ENCODE measurements at regions not wholly inside any gene's neighbourhood (a gene's known extent, or its start where the extent isn't known, plus 50 kb on each side); places are given as distances from the start of the nearest gene placed in this dataset.
"Not testable (repeated sequence)": the region's sequence is repeated elsewhere in the genome, so short reads cannot be mapped to it uniquely, and the experiment has no call there.

DNA sequence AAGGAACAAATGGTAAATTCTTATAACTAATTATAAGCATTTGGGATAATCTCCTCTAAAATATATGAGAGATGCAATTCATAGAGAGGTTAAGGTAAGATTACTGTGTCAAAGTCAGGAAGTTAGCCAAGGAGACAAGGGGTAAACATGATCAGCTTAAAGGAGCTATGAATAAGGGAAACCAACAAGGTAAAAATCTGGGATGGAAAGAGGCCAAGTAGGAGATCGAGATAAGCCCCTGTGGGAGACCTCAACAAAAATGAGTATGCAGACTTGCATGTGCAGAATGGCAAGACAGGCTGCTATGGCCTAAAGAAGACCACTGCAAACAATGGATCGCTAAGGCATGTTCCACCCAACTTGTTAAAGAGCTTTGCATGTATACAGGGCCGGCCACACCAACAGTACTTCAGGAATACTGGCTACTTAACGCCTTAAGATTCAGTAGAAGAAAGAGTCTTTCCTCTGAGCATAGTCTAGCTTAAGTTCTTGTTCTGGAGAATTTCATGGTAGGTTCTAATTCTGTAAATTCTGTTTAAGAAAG, 738.6 kb downstream of the GALC start:
- no peak for DNase-seq (ENCODE audit: extremely low spot score)
- Histone ChIP-seq H3K4me1 (ENCODE audit: insufficient read depth) (no peaks in the 10 kb centered on the region), H3K27ac (ENCODE audit: low read depth) (no peak overlapping the region), H3K4me3 (ENCODE audit: low read depth, low read length) (no peak overlapping the region), H3K36me3 (ENCODE audit: insufficient read depth) (no peaks in the 10 kb centered on the region)
- 66% methylated on average over 4 of the region's 4 CpGs for WGBS

DNA sequence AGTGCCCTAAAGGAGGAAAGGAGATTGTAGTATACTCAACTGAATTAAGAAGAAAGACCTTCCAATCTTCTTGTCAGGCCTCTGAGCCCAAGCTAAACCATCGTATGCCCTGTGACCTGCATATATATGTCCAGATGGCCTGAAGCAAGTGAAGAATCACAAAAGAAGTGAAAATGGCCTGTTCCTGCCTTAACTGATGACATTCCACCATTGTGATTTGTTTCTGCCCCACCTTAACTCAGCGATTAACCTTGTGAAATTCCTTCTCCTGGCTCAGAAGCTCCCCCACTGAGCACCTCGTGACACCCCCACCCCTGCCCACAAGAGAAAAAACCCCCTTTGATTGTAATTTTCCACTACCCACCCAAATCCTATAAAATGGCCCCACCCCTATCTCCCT, 739.2 kb downstream of the GALC start:
- WGBS = 74% methylated on average over 3 of the region's 3 CpGs
- not testable (repeated sequence) for H3K27ac ChIP-seq (ENCODE audit: low read depth); H3K36me3 ChIP-seq (ENCODE audit: insufficient read depth); H3K4me3 ChIP-seq (ENCODE audit: low read depth, low read length); DNase-seq (ENCODE audit: extremely low spot score); H3K4me1 ChIP-seq (ENCODE audit: insufficient read depth)

DNA sequence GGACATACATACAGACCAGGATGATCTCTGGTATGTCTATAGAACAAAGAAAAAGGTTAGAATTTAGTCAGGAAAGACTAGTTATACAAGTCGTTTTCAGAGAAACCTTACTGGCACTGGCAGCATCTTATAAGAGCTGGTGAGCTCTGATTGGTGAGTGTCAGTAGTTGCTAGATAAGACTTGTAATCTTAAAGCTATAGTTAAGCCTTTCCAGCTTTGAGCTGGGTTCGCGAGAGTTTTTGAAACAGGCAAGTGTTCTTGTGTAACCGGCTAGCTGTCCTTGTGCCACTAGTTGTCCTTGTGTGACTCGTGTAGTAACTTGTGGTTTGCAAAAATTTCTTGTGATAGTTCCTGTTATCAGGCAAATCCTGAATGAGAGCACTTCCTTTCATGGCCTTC, 740.9 kb downstream of the GALC start:
- Histone ChIP-seq H3K27ac (ENCODE audit: low read depth) (no peak overlapping the region), H3K4me1 (ENCODE audit: insufficient read depth) (no peaks in the 10 kb centered on the region)
- 75% methylated on average over 5 of the region's 5 CpGs for WGBS

DNA sequence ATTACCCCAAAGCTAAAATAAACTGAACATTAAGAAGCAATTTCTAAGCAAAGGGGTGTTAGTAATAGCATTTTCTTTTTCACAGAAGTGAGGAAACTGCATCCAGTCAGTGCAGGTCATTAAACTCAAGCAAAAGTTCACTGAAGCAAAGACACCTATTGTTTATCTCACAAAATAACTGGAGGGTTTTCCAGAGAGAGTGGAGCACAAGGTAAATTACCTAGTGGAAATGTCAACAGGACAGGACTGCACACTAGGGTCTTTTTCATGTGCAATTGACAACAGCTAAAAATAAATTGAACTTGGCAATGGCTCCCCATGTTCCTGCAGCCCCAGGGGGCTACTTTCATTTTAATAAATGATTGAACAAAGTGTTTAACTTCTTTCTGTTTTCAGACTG, 742.0 kb downstream of the GALC start:
- DNase-seq (ENCODE audit: extremely low spot score) = no peak
- H3K4me3 ChIP-seq (ENCODE audit: low read depth, low read length) = no peak overlapping the region
- H3K36me3 ChIP-seq (ENCODE audit: insufficient read depth) = no peaks in the 10 kb centered on the region
- no peak overlapping the region for H3K27ac ChIP-seq (ENCODE audit: low read depth)
- H3K4me1 ChIP-seq (ENCODE audit: insufficient read depth) = no peaks in the 10 kb centered on the region

More for the DNA sequence above, 740.9 kb downstream of the GALC start:
- Histone ChIP-seq H3K4me3 (ENCODE audit: low read depth, low read length) (no peak overlapping the region), H3K36me3 (ENCODE audit: insufficient read depth) (no peaks in the 10 kb centered on the region)
- no peak for DNase-seq (ENCODE audit: extremely low spot score)

DNA sequence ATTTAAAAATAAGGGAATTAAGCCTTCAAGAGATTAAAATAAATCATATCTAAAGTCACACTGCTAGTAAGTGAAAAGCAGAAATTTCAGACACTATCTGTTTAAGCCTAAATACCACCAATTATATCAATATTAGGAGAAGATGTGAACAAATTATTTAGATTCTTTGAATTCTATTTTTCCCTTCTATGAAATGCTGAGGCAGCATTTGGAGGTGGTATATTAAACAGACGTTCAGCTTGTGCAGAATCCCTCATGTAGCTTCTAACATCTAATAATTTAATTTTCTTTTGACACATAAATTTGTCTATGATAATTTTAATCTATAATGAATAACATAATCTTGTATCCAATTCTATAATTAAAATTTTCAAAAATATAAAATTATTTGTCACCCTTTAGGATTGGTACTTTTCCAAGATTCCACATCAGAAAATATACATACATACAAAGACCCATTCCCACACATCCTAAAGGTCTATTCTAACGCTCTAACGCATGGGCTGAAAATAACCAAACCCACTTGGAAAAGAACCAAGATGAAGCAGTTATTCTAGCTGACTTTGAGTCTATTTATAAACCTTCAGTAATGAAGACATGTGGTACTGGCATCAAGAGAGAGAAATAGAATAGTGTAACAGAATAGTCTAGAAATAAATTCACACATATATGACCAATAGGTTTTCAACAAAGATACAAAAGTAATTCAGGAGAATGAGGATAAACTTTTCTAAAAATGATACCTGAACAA, 751.8 kb downstream of the GALC start:
- Histone ChIP-seq H3K4me1 (ENCODE audit: insufficient read depth) (no peaks in the 10 kb centered on the region), H3K36me3 (ENCODE audit: insufficient read depth) (no peaks in the 10 kb centered on the region), H3K4me3 (ENCODE audit: low read depth, low read length) (no peak overlapping the region), H3K27ac (ENCODE audit: low read depth) (no peak overlapping the region)
- DNase-seq (ENCODE audit: extremely low spot score) = no peak
- 53% methylated on average over 3 of the region's 3 CpGs for WGBS

DNA sequence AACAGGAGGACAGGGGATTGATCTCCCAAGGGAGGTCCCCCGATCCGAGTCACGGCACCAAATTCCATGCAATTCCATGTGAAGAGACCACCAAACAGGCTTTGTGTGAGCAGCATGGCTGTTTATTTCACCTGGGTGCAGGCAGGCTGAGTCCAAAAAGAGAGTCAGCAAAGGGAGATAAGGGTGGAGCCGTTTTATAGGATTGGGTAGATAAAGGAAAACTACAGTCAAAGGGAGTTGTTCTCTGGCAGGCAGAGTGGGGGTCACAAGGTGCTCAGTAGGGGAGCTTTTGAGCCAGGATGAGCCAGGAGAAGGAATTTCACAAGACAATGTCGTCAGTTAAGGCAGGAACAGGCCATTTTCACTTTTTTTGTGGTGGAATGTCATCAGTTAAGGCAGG, 752.7 kb downstream of the GALC start:
- not testable (repeated sequence) for H3K4me3 ChIP-seq (ENCODE audit: low read depth, low read length); H3K27ac ChIP-seq (ENCODE audit: low read depth); DNase-seq (ENCODE audit: extremely low spot score); H3K4me1 ChIP-seq (ENCODE audit: insufficient read depth); H3K36me3 ChIP-seq (ENCODE audit: insufficient read depth)
- WGBS = 65% methylated on average over 5 of the region's 5 CpGs

DNA sequence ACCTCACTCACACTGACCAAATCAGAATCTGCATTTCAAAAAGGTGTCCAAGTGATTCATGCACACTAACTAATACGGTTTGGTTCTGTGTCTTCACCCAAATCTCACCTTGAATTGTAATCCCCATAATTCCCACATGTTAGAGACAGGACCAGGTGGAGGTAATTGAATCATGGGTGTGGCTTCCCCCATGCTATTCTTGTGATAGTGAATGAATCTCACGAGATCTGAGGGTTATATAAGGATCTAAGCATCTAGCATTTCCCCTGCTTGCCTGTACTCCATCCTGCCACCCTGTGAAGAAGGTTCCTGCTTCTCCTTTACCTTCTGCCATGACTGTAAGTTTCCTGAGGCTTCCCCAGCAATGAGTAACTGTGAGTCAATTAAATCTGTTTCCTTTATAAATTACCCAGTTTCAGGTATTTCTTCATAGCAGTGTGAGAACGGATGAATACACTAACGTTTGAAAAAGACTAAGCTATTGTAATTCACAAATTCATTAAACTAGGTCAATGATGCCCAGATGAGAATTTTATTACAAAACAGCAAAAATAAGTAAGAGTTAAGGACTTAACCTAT, 759.1 kb downstream of the GALC start:
- no peak overlapping the region for H3K4me3 ChIP-seq (ENCODE audit: low read depth, low read length)
- no peak overlapping the region for H3K27ac ChIP-seq (ENCODE audit: low read depth)
- 78% methylated on average over 4 of the region's 4 CpGs for WGBS
- H3K36me3 ChIP-seq (ENCODE audit: insufficient read depth) = no peaks in the 10 kb centered on the region
- no peak for DNase-seq (ENCODE audit: extremely low spot score)
- no peaks in the 10 kb centered on the region for H3K4me1 ChIP-seq (ENCODE audit: insufficient read depth)

DNA sequence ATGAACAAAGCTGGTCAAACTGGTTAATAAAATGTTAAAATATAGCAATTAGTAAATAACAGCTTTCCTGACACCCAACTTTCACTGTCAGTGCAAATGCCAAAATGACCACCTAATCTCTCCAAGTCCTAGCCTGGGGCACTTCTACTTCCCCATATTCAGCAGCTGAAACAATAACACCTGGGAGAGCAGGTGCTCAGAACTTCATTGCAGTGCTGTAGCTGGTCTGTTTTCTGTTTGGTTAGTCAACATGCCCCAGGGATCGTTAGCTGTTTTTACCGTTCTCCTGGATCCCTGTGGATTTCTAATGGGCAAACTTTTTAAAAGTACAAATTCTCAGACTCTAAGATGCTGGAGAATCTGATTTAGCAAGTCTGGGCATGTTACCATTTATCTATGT, 759.7 kb downstream of the GALC start:
- H3K27ac ChIP-seq (ENCODE audit: low read depth) = no peak overlapping the region
- WGBS = 69% methylated on average over 2 of the region's 2 CpGs
- no peak overlapping the region for H3K4me3 ChIP-seq (ENCODE audit: low read depth, low read length)
- no peaks in the 10 kb centered on the region for H3K4me1 ChIP-seq (ENCODE audit: insufficient read depth)
- DNase-seq (ENCODE audit: extremely low spot score) = no peak
- H3K36me3 ChIP-seq (ENCODE audit: insufficient read depth) = no peaks in the 10 kb centered on the region

DNA sequence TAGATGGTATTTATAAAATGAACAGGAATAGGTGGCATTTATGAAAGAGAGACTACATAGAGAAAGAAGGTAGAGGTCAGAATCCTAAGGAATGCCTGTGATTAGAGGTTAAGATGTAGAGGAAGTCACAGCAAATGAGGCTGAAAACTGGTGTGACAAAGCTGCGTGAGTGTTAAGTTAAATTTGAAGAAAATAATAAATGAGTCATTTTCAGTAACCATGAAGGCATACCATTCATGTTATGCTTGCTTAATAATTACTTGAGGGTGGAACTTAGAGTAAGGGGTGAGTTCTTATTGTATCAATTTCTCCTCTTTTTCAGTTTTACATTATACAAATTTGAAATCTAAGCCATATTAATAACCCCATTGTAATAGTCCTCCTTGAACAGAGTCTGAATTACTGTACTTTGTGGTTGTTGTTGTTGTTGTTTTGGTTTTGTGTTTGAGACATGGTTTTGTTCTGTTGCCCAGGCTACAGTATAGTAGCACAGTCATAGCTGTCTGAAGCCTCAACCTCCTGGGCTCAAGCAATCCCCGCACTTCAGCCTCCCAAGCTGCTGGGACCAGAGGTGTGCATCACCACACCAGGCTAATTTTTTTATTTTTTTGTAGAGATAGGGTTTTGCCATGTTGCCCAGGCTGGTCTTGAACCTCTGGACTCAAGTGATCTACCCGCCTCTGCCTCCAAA, 761.5 kb downstream of the GALC start:
- Histone ChIP-seq H3K27ac (ENCODE audit: low read depth) (no peak overlapping the region), H3K36me3 (ENCODE audit: insufficient read depth) (no peaks in the 10 kb centered on the region), H3K4me1 (ENCODE audit: insufficient read depth) (no peaks in the 10 kb centered on the region), H3K4me3 (ENCODE audit: low read depth, low read length) (no peak overlapping the region)
- WGBS = 96% methylated on average over 3 of the region's 3 CpGs
- no peak for DNase-seq (ENCODE audit: extremely low spot score)

DNA sequence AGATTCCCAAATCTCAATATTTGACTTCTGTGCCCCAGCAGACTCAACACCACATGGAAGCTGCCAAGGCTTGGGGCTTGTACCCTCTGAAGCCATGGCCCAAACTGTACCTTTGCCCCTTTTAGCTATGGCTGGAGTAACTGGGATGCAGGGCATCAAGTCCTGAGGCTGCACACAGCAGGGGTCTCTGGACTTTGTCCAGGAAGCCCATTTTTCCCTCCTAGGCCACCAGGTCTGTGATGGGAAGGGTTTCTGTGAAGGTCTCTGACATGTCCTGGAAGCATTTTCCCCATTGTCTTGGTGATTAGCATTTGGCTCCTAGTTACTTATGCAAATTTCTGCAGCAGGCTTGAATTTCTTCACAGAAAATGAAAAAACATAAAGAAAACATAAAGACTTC, 762.3 kb downstream of the GALC start:
- Histone ChIP-seq H3K4me3 (ENCODE audit: low read depth, low read length) (no peak overlapping the region), H3K4me1 (ENCODE audit: insufficient read depth) (no peaks in the 10 kb centered on the region), H3K36me3 (ENCODE audit: insufficient read depth) (no peaks in the 10 kb centered on the region), H3K27ac (ENCODE audit: low read depth) (no peak overlapping the region)
- DNase-seq (ENCODE audit: extremely low spot score) = no peak

DNA sequence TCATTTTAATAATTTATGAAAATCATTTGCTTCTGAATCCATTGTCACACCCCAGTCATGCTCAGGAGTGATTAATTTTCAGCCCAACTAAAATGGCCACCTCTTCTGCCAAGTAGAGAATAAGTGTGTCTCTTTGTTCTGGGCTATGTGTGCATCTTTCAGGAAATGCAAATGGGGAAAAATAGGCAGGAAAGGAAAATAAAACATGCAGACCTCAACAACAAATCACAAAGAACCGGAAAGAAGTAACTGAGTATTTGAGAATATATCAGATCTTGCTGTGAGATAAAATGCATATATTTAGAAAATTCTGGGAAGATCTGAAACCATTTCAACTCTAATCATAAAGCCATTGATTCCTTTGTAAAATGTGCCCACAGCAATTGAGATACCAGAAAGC, 763.9 kb downstream of the GALC start:
- H3K27ac ChIP-seq (ENCODE audit: low read depth) = no peak overlapping the region
- DNase-seq (ENCODE audit: extremely low spot score) = no peak

DNA sequence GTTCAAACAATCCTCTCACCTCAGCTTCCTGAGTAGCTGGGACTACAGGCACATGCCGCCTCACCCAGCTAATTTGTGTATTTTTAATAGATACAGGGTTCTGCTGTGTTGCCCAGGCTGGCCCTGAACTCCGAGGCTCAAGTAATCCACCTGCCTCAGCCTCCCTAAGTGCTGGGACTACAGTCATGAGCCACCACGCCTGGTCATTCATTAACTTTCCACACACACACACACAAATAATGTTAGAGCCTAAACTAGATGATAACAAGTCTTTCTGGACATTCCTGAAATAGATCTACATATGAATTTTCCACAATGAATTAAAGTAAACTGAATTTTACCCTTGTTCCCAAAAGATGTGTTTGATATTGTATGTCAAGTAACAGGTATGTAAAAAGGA, 776.0 kb downstream of the GALC start:
- DNase-seq (ENCODE audit: extremely low spot score) = no peak
- no peaks in the 10 kb centered on the region for H3K4me1 ChIP-seq (ENCODE audit: insufficient read depth)
- no peak overlapping the region for H3K27ac ChIP-seq (ENCODE audit: low read depth)
- H3K4me3 ChIP-seq (ENCODE audit: low read depth, low read length) = no peak overlapping the region
- WGBS = 79% methylated on average over 3 of the region's 3 CpGs
- no peaks in the 10 kb centered on the region for H3K36me3 ChIP-seq (ENCODE audit: insufficient read depth)

More for the DNA sequence above, 763.9 kb downstream of the GALC start:
- H3K4me3 ChIP-seq (ENCODE audit: low read depth, low read length) = no peak overlapping the region
- no peaks in the 10 kb centered on the region for H3K36me3 ChIP-seq (ENCODE audit: insufficient read depth)
- WGBS = 82% methylated on average over 1 of the region's 1 CpG
- H3K4me1 ChIP-seq (ENCODE audit: insufficient read depth) = no peaks in the 10 kb centered on the region

DNA sequence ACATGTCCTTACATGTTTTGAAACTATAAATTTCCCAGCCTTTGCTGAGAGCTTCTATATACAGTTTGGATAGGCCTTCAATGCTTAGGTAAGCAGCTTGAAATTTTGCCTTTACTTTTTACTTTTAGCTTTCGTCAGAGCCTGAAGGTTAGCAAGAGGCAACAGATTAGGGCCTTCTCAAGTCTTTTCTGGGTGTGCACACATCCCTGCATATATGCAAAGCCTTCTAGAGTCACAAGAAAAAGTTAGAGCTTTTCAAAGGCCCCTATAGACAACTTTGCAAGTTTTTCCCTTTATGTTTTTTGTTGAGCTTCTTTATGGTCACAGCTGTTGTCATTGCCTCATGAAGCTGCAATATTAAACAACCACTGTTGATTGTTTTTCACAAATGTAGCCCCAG, 778.4 kb downstream of the GALC start:
- Histone ChIP-seq H3K36me3 (ENCODE audit: insufficient read depth) (no peaks in the 10 kb centered on the region), H3K4me3 (ENCODE audit: low read depth, low read length) (no peak overlapping the region), H3K27ac (ENCODE audit: low read depth) (no peak overlapping the region), H3K4me1 (ENCODE audit: insufficient read depth) (no peaks in the 10 kb centered on the region)
- WGBS = 88% methylated on average over 1 of the region's 1 CpG
- DNase-seq (ENCODE audit: extremely low spot score) = no peak

DNA sequence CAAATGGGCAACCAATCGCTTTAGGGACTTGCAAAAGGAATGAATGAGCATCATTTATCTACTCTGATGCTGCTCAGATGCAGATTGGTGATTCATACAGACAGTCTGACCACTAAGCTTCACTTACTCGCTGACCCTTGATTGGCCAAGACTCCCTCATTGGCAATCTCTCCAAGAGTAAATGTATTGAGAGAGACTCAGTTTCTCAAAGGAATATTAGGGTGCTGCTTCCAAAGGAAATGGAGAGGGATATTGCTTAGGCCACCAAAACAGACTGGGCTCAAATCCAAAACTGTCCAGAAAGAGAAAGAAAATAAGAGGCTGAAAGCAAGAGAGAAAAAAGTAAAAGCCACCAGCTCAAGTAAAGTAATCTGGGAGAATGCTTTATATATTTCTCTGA, 785.2 kb downstream of the GALC start:
- DNase-seq (ENCODE audit: extremely low spot score) = no peak
- H3K4me3 ChIP-seq (ENCODE audit: low read depth, low read length) = no peak overlapping the region
- WGBS = 91% methylated on average over 2 of the region's 2 CpGs

More for the DNA sequence above, 785.2 kb downstream of the GALC start:
- no peaks in the 10 kb centered on the region for H3K36me3 ChIP-seq (ENCODE audit: insufficient read depth)
- H3K27ac ChIP-seq (ENCODE audit: low read depth) = no peak overlapping the region
- no peaks in the 10 kb centered on the region for H3K4me1 ChIP-seq (ENCODE audit: insufficient read depth)

Measured in urinary bladder (tissue), 3 donors.